ENCODE measurements at regions not wholly inside any gene's neighbourhood (a gene's known extent, or its start where the extent isn't known, plus 50 kb on each side); places are given as distances from the start of the nearest gene placed in this dataset.
A peak's percentile ranks its signal among the peaks of the same experiment; 100 is the strongest.
"Not testable (repeated sequence)": the region's sequence is repeated elsewhere in the genome, so short reads cannot be mapped to it uniquely, and the experiment has no call there.

- DNase-seq (ENCODE audit: low read depth) = no peak
Measured at GRCh38 chr6:156449128-156449527, 328.1 kb upstream of the ARID1B start.

- DNase-seq (ENCODE audit: low read depth) = no peak
Measured at GRCh38 chr6:156448579-156448978, 328.6 kb upstream of the ARID1B start.

GRCh38 chr6:156440688-156441087 is 336.5 kb upstream of the ARID1B start:
- no peak for DNase-seq (ENCODE audit: low read depth)

- no peak for DNase-seq (ENCODE audit: low read depth)
Measured at GRCh38 chr6:156438350-156438923, 338.7 kb upstream of the ARID1B start.

GRCh38 chr6:156437121-156437879 is 339.9 kb upstream of the ARID1B start:
- no peak for DNase-seq (ENCODE audit: low read depth)

- no peak for DNase-seq (ENCODE audit: low read depth)
Measured at GRCh38 chr6:156434795-156435190, 342.4 kb upstream of the ARID1B start.

GRCh38 chr6:156434049-156434794 is 343.0 kb upstream of the ARID1B start:
- no peak for DNase-seq (ENCODE audit: low read depth)

- DNase-seq (ENCODE audit: low read depth) = no peak
Measured at GRCh38 chr6:156432543-156432942, 344.6 kb upstream of the ARID1B start.

GRCh38 chr6:156430386-156430785 is 346.8 kb upstream of the ARID1B start:
- DNase-seq (ENCODE audit: low read depth) = no peak

GRCh38 chr6:156427345-156427744 is 349.8 kb upstream of the ARID1B start:
- DNase-seq (ENCODE audit: low read depth) = peak; percentile 67

GRCh38 chr6:156425359-156426020 is 351.7 kb upstream of the ARID1B start:
- DNase-seq (ENCODE audit: low read depth) = peak; percentile 59

- no peak for DNase-seq (ENCODE audit: low read depth)
Measured at GRCh38 chr6:156423829-156424228, 353.3 kb upstream of the ARID1B start.

- DNase-seq (ENCODE audit: low read depth) = no peak
Measured at GRCh38 chr6:156423075-156423474, 354.1 kb upstream of the ARID1B start.

- DNase-seq (ENCODE audit: low read depth) = no peak
Measured at GRCh38 chr6:156421933-156422332, 355.2 kb upstream of the ARID1B start.

GRCh38 chr6:156421301-156421700 is 355.9 kb upstream of the ARID1B start:
- not testable (repeated sequence) for DNase-seq (ENCODE audit: low read depth)

- DNase-seq (ENCODE audit: low read depth) = no peak
Measured at GRCh38 chr6:156420172-156420993, 356.8 kb upstream of the ARID1B start.

GRCh38 chr6:156419594-156419993 is 357.6 kb upstream of the ARID1B start:
- DNase-seq (ENCODE audit: low read depth) = no peak

- DNase-seq (ENCODE audit: low read depth) = no peak
Measured at GRCh38 chr6:156418253-156418652, 358.9 kb upstream of the ARID1B start.

- no peak for DNase-seq (ENCODE audit: low read depth)
Measured at GRCh38 chr6:156416391-156416790, 360.8 kb upstream of the ARID1B start.

- DNase-seq (ENCODE audit: low read depth) = peak; percentile 20
Measured at GRCh38 chr6:156413154-156413553, 364.0 kb upstream of the ARID1B start.

- DNase-seq (ENCODE audit: low read depth) = no peak
Measured at GRCh38 chr6:156410649-156411048, 366.5 kb upstream of the ARID1B start.

GRCh38 chr6:156408655-156409054 is 368.5 kb upstream of the ARID1B start:
- no peak for DNase-seq (ENCODE audit: low read depth)
